ENCODE measurements at regions not wholly inside any gene's neighbourhood (a gene's known extent, or its start where the extent isn't known, plus 50 kb on each side); places are given as distances from the start of the nearest gene placed in this dataset.

DNA sequence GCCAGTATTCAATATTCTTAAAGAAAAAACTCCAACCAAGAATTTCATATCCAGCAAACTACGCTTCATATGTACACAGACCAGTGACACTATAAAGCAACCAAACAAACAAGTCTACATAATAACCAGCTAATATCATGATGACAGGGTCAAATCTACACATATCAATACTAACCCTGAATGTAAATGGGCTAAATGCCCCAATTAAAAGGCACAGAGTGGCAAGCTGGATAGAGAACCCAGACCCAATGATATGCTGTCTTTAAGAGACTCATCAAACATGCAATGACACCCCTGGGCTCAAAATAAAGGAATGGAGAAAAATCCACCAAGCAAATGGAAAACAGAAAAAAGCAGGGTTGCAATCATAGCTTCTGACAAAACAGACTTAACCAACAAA is 218.1 kb upstream of the NFE2L3 start:
- no peak for TF ChIP-seq POLR2A (IDR thresholded peaks at IDR 0.05; ENCODE audit: low read depth, low read length)
- TF ChIP-seq POLR2AphosphoS5 (IDR thresholded peaks at IDR 0.05; ENCODE audit: low read depth, low read length), result no peak
- no peak for TF ChIP-seq TAF1 (IDR thresholded peaks at IDR 0.05; ENCODE audit: borderline replicate concordance, low read depth, low read length)
- no peak for DNase-seq (ENCODE audit: insufficient read length)
- FAIRE-seq, result no peak

DNA sequence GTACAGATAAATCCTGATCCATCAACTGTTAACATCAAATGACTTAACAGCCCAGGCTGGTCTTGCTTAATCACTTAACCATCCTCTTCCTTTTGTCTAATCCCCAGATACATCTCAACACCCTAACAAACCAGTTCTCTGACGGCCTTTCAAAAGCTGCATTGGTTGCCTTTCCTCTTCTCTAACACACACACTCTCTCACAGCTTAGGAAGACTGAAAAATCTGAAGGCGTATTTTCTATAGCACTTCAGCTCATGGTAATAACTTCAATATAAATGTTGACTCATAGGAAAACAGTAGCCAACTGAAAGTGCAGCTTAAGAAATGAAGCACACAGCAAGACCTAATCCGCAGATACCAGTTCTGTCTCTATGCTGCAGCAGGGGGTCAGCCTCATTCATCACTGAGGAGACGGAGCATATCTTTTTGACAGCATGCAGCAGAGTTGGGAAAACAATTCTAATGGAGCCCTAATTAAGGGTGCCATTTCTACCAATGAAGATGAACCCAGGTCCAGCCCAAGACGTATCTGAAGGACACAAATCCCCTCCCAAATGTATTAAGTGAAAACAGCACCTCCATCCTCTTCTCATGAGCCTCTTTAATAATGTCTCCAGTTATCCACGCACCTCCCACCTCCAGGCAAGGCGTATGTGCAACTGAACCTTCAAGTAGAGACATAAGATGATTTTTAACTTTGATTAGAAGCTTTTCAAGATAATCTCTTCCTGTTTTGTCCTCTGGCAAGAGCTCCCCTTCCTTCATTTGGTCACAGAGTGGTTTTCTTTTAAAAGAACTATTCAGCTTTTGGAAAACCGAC is 211.7 kb upstream of the NFE2L3 start:
- FAIRE-seq, result no peak
- no peak for TF ChIP-seq TAF1 (IDR thresholded peaks at IDR 0.05; ENCODE audit: borderline replicate concordance, low read depth, low read length)
- no peak for TF ChIP-seq POLR2AphosphoS5 (IDR thresholded peaks at IDR 0.05; ENCODE audit: low read depth, low read length)
- no peak for TF ChIP-seq POLR2A (IDR thresholded peaks at IDR 0.05; ENCODE audit: low read depth, low read length)
- no peak for DNase-seq (ENCODE audit: insufficient read length)

DNA sequence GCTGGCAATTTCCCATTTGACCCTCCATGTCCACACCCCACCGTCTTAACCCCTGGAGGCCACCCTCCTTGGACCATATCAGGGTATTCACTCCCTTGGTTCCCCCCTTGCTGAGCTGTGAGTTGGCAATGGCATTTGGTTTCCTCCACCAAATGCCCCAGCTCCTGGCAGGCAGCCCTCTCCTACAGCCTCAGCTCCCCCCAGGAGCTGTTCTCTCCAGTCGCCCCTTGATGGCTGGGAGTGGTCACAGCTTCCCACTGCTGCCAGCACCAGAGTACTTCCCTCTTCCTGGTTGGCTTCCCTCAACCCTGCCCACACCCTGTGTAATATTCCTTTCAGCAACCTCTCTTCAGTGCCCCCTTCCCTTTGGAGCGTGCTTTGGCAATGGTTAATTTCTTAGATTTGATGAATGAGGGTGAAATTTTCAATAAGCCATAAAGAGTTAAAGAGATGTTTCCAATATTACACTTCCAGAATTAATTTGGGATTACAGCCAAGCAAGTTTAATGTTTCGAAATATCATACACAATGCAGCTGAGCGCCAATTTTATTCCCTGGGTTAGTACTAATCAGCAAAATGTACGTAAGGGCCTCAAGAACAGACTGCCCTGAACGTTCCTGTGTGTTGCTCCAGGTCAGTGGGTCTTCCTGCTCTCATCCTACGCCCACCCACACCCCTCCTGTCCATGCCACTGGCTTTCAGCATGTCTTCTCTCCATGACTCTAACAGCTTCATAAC is 207.1 kb upstream of the NFE2L3 start:
- TF ChIP-seq POLR2A (IDR thresholded peaks at IDR 0.05; ENCODE audit: low read depth, low read length) (no peak), TAF1 (IDR thresholded peaks at IDR 0.05; ENCODE audit: borderline replicate concordance, low read depth, low read length) (no peak), POLR2AphosphoS5 (IDR thresholded peaks at IDR 0.05; ENCODE audit: low read depth, low read length) (no peak)
- DNase-seq (ENCODE audit: insufficient read length), result no peak
- no peak for FAIRE-seq

DNA sequence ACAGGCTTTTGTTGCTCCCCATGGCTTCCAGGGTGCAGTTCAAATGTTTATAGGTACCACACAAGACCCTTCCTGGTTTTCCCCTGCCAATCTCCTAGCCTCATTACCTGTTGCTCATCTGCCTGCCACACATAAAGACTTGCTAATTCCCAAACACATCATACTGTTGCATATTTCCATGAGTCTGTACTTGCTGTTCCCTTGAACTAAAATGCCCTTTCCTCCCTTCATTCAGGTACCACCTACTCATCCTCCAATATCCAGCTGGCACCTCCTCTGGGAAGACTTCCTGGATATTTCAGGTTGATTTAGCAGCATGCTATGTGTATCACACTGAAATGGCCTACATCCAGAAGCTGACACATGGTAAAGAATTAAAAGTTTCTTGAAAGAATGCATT is 206.4 kb upstream of the NFE2L3 start:
- DNase-seq (ENCODE audit: insufficient read length) (no peak), FAIRE-seq (no peak)
- TF ChIP-seq POLR2A (IDR thresholded peaks at IDR 0.05; ENCODE audit: low read depth, low read length) (no peak), TAF1 (IDR thresholded peaks at IDR 0.05; ENCODE audit: borderline replicate concordance, low read depth, low read length) (no peak), POLR2AphosphoS5 (IDR thresholded peaks at IDR 0.05; ENCODE audit: low read depth, low read length) (no peak)

DNA sequence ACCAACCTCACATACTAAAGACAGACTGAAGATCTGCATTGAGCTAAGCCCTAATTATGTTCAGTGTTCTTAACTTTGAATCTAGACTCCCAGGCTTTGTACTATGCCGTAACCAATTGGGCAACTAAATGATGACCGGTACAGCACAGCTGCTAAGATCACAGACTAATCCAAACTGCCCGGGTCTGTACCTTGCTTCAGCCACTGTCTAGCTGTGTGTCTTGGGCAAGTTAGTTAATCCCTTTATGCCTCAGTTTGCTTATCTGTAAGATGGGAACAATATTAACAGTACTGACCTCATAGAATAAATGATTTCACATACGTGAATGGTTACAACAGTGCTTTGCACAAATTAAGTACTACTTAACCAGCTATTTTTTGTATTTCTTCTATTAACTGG is 205.8 kb upstream of the NFE2L3 start:
- TF ChIP-seq POLR2AphosphoS5 (IDR thresholded peaks at IDR 0.05; ENCODE audit: low read depth, low read length), result no peak
- no peak for TF ChIP-seq POLR2A (IDR thresholded peaks at IDR 0.05; ENCODE audit: low read depth, low read length)
- no peak for TF ChIP-seq TAF1 (IDR thresholded peaks at IDR 0.05; ENCODE audit: borderline replicate concordance, low read depth, low read length)
- DNase-seq (ENCODE audit: insufficient read length) (no peak), FAIRE-seq (no peak)

DNA sequence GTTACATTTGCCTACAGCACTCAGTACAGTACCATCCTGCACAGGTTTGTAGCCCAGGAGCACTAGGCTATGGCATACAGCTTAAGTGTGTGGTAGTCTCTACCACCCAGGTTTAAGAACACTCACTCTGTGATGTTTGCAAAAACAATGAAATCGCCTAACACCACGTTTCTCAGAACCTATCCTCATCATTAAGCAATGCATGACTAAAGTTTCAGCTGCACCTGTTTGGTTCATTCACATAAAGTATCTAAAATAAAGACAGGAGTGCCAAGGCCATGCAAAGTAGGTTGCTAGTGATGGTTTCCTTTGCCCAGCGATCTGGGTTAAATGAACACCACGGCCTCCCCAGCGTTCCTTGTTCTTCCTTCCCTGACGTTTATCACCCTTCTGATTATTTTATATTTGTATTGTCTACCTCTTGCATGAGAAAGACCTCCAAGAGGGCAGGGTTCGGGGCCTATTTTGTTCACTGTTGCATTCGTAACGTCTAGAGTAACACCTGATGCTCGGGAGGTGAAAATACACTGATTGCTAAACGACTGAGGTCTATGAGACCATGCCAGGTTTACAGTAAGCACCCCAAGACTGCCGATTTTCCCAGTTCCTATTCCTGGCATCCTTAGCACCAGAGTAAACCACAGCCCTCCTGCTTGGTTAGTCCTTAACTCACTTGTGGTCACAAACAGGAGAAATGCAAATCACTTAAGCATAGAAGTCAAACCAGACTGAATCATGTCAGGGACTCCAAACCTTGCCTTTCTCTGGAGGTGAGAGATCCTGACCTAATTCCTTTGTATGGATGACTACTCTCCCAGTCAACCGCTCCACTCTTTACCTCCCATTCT is 204.1 kb upstream of the NFE2L3 start:
- no peak for DNase-seq (ENCODE audit: insufficient read length)
- no peak for TF ChIP-seq TAF1 (IDR thresholded peaks at IDR 0.05; ENCODE audit: borderline replicate concordance, low read depth, low read length)
- no peak for TF ChIP-seq POLR2A (IDR thresholded peaks at IDR 0.05; ENCODE audit: low read depth, low read length)
- no peak for TF ChIP-seq POLR2AphosphoS5 (IDR thresholded peaks at IDR 0.05; ENCODE audit: low read depth, low read length)
- peak; percentile 91 for FAIRE-seq

DNA sequence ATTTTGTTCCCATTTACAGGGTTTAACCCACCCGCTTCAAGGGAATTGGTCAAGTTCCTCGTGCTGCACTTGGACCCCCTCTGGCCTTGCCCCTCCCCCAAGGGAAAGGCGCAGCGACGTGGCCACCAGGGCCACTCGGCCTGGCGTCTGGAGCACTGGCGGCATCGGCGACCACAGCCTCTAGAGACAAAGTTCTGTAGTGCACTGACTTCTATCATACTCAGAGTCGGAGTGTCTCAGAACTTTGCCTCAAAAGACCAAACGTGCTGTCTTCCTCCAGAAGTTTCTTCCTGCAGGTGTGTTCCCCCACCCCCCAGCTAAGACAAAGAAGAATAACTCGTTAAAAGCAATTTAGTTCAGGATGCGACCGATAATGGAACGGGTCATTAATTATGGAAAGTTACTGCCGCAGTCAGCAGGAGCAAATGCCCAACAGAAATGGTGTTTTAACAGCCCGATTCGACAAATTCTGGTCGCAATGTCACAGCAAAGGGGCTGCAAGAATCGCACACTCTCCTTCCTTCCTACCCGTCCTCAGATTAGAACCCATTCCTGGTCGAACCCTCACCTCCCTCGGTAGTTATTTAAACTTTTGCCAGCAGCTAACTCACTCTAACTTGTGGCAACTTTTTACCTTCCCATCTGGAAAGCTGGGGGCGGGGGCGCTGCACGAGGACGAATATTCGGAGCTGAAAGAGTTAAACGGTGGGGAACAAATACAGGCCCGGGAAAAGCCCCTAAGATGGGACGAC is 202.1 kb upstream of the NFE2L3 start:
- FAIRE-seq (peak; percentile 87), DNase-seq (ENCODE audit: insufficient read length) (no peak)
- TF ChIP-seq POLR2AphosphoS5 (IDR thresholded peaks at IDR 0.05; ENCODE audit: low read depth, low read length) (no peak), POLR2A (IDR thresholded peaks at IDR 0.05; ENCODE audit: low read depth, low read length) (no peak), TAF1 (IDR thresholded peaks at IDR 0.05; ENCODE audit: borderline replicate concordance, low read depth, low read length) (0 out of 2 replicates have a peak, but pooled peaks have one; percentile 31)

DNA sequence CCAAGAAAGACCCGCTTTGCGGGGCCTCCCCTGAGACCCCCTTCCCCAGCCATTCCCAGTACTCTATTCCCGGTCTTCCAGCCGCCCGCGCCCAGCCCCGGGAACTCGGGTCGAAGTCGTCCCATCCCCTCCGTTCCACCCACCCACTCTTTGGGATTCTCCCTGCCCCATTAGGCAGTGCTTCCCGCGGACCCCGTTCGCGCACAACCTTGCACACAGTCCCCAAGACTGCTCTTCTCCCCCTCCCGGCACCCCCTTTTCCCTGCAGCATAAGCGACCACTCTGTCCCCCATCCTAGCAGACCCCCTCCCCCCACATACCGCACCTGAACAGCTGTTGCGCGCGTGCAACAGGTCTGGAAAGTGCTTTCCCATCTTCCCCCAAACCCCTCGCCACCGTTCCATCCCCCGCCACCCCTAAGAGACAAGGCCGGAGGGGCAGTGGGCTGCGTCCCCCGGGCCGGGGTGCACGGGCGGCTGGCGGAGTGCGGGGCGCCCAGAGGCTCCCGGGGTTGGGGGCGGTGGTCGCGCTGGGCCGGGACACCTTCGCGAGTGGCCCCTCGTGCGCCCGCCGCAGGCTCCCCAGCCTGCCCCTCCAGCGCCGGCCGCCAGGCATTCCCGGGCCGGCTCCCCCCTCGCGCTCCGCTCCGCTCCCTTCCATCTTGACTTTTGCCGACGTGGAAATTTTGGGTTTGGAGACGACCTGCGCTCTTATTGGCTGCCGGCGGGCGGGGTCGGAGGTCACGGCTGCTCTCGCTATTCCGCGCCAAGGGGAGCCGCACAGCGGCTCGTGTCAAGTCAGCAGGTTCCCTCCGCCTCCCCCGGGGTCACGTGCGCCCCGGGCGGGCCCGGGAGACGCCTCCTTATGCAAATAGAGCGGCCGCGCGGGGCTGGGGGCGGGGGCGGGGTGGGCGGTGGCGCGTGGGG is 201.2 kb upstream of the NFE2L3 start:
- peak; percentile 93 for FAIRE-seq
- TF ChIP-seq POLR2A (IDR thresholded peaks at IDR 0.05; ENCODE audit: low read depth, low read length) (no peak), POLR2AphosphoS5 (IDR thresholded peaks at IDR 0.05; ENCODE audit: low read depth, low read length) (no peak), TAF1 (IDR thresholded peaks at IDR 0.05; ENCODE audit: borderline replicate concordance, low read depth, low read length) (0 out of 2 replicates have a peak, but pooled peaks have one; percentile 20)
- peak; percentile 90 for DNase-seq (ENCODE audit: insufficient read length)

DNA sequence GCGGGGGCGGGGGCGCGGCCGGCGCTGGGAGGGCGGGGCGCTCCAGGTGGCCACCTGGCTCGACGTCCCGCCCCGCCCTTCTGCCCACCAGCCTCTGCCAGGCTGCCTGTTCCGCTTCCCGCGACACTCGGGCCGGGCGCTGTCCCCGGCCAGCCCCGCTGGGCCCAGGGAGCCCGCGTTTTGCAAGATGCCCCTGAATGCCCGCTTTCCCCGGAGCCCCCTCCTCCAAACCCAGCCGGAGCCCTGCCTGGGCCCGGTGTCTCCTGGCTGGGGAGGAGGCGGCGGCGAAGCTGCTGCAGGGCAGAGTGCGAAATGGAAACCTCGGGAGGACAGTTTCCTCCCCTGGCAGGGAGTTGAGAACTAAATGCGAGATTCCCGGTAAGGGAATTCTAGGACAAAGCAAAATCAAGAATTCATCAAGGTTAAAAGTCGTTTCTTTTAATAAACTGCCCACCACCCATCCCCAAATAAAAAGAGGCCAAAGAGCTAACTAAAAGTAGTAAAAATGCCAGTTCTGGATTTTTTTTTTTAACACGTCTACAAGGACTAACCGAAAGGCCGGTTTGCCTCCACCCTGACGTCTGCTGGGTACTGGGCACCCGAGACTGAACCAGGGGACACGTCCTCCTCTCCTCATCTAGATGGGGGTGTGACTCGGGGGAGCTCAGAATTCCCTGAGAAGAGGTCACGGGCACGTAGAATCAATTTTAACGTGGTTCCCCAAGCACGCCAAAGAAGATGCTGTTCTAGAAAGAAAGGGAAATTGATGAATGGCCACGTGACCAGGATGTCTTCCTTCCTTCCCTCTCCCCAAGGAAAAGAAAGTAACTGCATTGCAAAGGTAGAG is 200.4 kb upstream of the NFE2L3 start:
- FAIRE-seq (peak; percentile 57), DNase-seq (ENCODE audit: insufficient read length) (no peak)
- TF ChIP-seq POLR2A (IDR thresholded peaks at IDR 0.05; ENCODE audit: low read depth, low read length) (no peak), POLR2AphosphoS5 (IDR thresholded peaks at IDR 0.05; ENCODE audit: low read depth, low read length) (no peak), TAF1 (IDR thresholded peaks at IDR 0.05; ENCODE audit: borderline replicate concordance, low read depth, low read length) (no peak)
